Mesendoderm (in vitro differentiated cells): ENCODE measurements at regions not wholly inside any gene's neighbourhood (a gene's known extent, or its start where the extent isn't known, plus 50 kb on each side); places are given as distances from the start of the nearest gene placed in this dataset.

Experiments used
- DNase-seq: peaks from one replicate; pipeline ENCODE4 v3.0.0; 2013
- H2AK5ac ChIP-seq: 2 replicates; pipeline ENCODE4 v1.6.1; 2013; ENCODE audit warnings: low read length, inconsistent platforms
- H2BK120ac ChIP-seq: 2 replicates; pipeline ENCODE4 v1.6.1; 2013; ENCODE audit warnings: low read depth, mild to moderate bottlenecking, low read length, moderate library complexity, mixed read lengths
- H2BK15ac ChIP-seq: replicated peaks from 2 replicates; pipeline ENCODE4 v1.6.1; 2013; ENCODE audit warnings: low read depth, mild to moderate bottlenecking, moderate library complexity
- H2BK5ac ChIP-seq: 2 replicates; pipeline ENCODE4 v1.6.1; 2013; ENCODE audit warnings: low read length, inconsistent platforms
- H3K18ac ChIP-seq: 2 replicates; pipeline ENCODE4 v1.6.1; 2013; ENCODE audit warnings: mild to moderate bottlenecking, low read length, mixed read lengths
- H3K23ac ChIP-seq: one replicate; pipeline ENCODE4 v1.6.1; 2013; ENCODE audit warnings: low read length
- H3K27ac ChIP-seq: 2 replicates; pipeline ENCODE4 v1.5.1; 2013; ENCODE audit warnings: low read depth, mild to moderate bottlenecking, inconsistent platforms, low read length, moderate library complexity
- H3K27me3 ChIP-seq: 2 replicates; pipeline ENCODE4 v1.6.1; 2013; ENCODE audit warnings: low read length, control low read depth, mild to moderate bottlenecking, inconsistent platforms; ENCODE audit not compliant: insufficient read depth, poor library complexity
- H3K36me3 ChIP-seq: 2 replicates; pipeline ENCODE4 v1.6.1; 2013; ENCODE audit warnings: low read length, inconsistent platforms; ENCODE audit not compliant: control insufficient read depth, insufficient read depth
- H3K4ac ChIP-seq: one replicate; pipeline ENCODE4 v1.6.1; 2013; ENCODE audit warnings: low read depth, mild to moderate bottlenecking, low read length, moderate library complexity
- H3K4me1 ChIP-seq: 2 replicates; pipeline ENCODE4 v1.6.1; 2013; ENCODE audit warnings: low read depth, low read length, inconsistent platforms; ENCODE audit not compliant: control insufficient read depth
- H3K4me2 ChIP-seq: 2 replicates; pipeline ENCODE4 v1.6.1; 2013; ENCODE audit warnings: low read length
- H3K4me3 ChIP-seq: 2 replicates; pipeline ENCODE4 v1.5.1; 2013; ENCODE audit warnings: mild to moderate bottlenecking, low read length
- H3K56ac ChIP-seq: one replicate; pipeline ENCODE4 v1.6.1; 2013; ENCODE audit warnings: low read length
- H3K79me1 ChIP-seq: 2 replicates; pipeline ENCODE4 v1.6.1; 2013; ENCODE audit warnings: low read length, inconsistent platforms
- H3K79me2 ChIP-seq: 2 replicates; pipeline ENCODE4 v1.6.1; 2013; ENCODE audit warnings: mild to moderate bottlenecking, low read length; ENCODE audit not compliant: control insufficient read depth, insufficient read depth
- H3K9ac ChIP-seq: 2 replicates; pipeline ENCODE4 v1.6.1; 2013; ENCODE audit warnings: low read length, inconsistent platforms
- H4K5ac ChIP-seq: one replicate; pipeline ENCODE4 v1.6.1; 2013; ENCODE audit warnings: low read length
- H4K8ac ChIP-seq: one replicate; pipeline ENCODE4 v1.6.1; 2013; ENCODE audit warnings: low read depth, mild to moderate bottlenecking, control low read depth, low read length, moderate library complexity
- WGBS: extraction: QIAGEN DNeasy Blood & Tissue Kit; methylation state at CpG from one replicate; pipeline ENCODE4 v1.1.7; 2013; ENCODE audit warnings: low lambda C conversion rate, missing lambda C conversion rate; ENCODE audit not compliant: insufficient coverage; ENCODE audit errors: extremely low coverage; 5-methylcytosine and 5-hydroxymethylcytosine counted together

DNA sequence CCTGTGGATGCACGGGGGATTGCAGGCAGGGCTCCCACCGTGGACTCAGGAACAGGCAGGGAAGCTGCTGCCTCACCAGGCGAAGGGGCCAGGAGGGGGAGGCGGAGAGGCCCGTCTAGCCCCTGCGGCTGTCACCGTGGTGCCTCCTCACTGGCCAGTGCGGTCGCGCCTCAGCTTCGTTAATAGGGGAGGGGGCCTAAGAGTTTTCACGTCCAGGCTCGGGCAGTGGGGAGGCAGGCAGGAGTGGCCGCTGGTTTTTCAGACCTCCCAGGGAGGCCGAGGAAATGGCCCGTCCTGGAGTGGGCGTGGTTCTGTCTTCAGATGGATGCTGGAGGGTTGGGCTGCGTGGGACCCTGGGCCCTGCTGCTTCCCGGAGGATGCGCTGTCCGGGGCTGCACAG, 91.1 kb upstream of the B3GAT1 start:
- no peak overlapping the region for H3K23ac ChIP-seq
- no peak overlapping the region for H3K4ac ChIP-seq
- no peak overlapping the region for H3K27ac ChIP-seq
- no peak overlapping the region for H4K8ac ChIP-seq
- H3K4me1 ChIP-seq, result no peaks in the 10 kb centered on the region
- no peak overlapping the region for H2BK120ac ChIP-seq
- no peak overlapping the region for H2AK5ac ChIP-seq
- no peak overlapping the region for H3K56ac ChIP-seq
- no peaks in the 10 kb centered on the region for H3K27me3 ChIP-seq
- H3K36me3 ChIP-seq, result no peaks in the 10 kb centered on the region
- no peak overlapping the region for H2BK15ac ChIP-seq
- H2BK5ac ChIP-seq, result no peak overlapping the region
- no peak for DNase-seq
- no CpG with 5 or more reads among the region's 21 CpGs for WGBS
- H3K79me1 ChIP-seq, result no peaks in the 10 kb centered on the region
- no peak overlapping the region for H3K4me2 ChIP-seq
- H3K79me2 ChIP-seq, result no peaks in the 10 kb centered on the region
- H3K9ac ChIP-seq, result no peak overlapping the region
- no peak overlapping the region for H3K4me3 ChIP-seq
- no peak overlapping the region for H4K5ac ChIP-seq
- no peak overlapping the region for H3K18ac ChIP-seq

DNA sequence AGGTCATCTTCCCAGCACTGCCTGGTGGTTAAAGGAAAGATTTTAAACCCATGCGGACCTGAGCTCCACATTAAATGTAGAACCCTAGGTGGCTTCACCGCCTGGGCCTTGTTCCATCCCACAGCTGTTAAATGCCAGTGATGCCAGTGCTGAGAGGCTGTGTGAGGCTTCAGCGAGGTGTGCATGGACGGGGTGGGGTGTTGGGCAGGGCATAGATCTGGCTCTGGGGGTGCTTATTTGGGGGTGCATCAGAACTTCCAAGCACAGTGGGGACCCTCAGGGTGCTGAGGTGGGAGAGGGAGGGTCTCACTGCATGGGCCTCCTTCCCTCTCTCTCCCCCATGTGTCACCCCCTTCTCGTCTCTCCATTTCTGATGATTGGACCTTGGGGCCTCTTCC, 90.1 kb upstream of the B3GAT1 start:
- Histone ChIP-seq H3K36me3 (no peaks in the 10 kb centered on the region), H2BK15ac (no peak overlapping the region), H3K79me2 (no peaks in the 10 kb centered on the region), H3K23ac (no peak overlapping the region), H3K18ac (no peak overlapping the region), H3K4me2 (no peak overlapping the region), H3K27me3 (no peaks in the 10 kb centered on the region), H4K5ac (no peak overlapping the region), H3K79me1 (no peaks in the 10 kb centered on the region), H4K8ac (no peak overlapping the region), H2BK5ac (no peak overlapping the region), H2BK120ac (no peak overlapping the region), H3K4ac (no peak overlapping the region), H2AK5ac (no peak overlapping the region), H3K9ac (no peak overlapping the region), H3K27ac (no peak overlapping the region), H3K4me3 (no peak overlapping the region), H3K56ac (no peak overlapping the region), H3K4me1 (no peaks in the 10 kb centered on the region)
- DNase-seq, result no peak
- WGBS, result no CpG with 5 or more reads among the region's 5 CpGs

DNA sequence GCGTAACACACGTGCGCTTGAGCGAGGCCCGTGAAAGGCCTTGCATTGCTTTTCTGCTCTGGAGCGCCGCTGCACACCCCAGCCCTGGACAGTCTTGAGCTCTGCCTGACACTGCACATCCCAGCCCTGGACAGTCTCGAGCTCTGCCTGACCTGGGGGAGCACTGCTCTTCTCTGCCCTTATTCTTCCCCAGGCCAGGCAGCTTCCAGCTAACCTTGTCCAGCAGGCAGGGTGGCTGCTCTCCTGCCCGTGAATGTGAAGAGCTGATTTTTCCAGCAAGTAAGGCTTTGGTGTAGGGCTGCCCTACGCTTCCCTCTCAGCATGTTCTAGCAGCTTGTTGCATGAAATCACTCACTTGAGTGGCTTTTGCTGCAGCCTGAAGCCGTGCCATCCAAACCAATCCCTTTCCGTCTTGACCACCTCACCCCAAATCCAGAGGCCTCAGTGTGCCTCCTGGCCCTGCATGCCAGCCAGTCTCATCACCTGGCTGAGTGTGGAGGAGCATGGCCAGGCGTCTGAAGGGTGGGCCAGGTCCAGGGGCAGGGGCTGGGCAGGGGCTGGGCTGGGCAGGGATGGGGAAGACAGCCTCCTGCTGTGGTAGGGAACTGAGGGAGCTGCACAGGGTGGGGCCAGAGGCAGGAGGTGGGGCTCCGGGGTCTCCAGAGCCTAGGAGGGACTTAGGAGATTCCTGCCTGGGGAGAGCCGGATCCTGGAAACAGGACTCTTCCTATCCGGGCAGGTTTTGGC, 89.5 kb upstream of the B3GAT1 start:
- no peak overlapping the region for H3K9ac ChIP-seq
- WGBS, result no CpG with 5 or more reads among the region's 16 CpGs
- H2BK120ac ChIP-seq, result no peak overlapping the region
- H2AK5ac ChIP-seq, result no peak overlapping the region
- no peak overlapping the region for H3K4me3 ChIP-seq
- H3K27ac ChIP-seq, result no peak overlapping the region
- H3K4me2 ChIP-seq, result no peak overlapping the region
- no peak overlapping the region for H2BK5ac ChIP-seq
- H3K79me1 ChIP-seq, result no peaks in the 10 kb centered on the region
- H3K4me1 ChIP-seq, result no peaks in the 10 kb centered on the region
- no peak overlapping the region for H2BK15ac ChIP-seq
- no peaks in the 10 kb centered on the region for H3K79me2 ChIP-seq
- H3K36me3 ChIP-seq, result no peaks in the 10 kb centered on the region
- H3K23ac ChIP-seq, result no peak overlapping the region
- no peak overlapping the region for H3K18ac ChIP-seq
- H3K4ac ChIP-seq, result no peak overlapping the region
- H3K56ac ChIP-seq, result no peak overlapping the region
- no peak for DNase-seq
- no peak overlapping the region for H4K5ac ChIP-seq
- no peaks in the 10 kb centered on the region for H3K27me3 ChIP-seq
- H4K8ac ChIP-seq, result no peak overlapping the region

DNA sequence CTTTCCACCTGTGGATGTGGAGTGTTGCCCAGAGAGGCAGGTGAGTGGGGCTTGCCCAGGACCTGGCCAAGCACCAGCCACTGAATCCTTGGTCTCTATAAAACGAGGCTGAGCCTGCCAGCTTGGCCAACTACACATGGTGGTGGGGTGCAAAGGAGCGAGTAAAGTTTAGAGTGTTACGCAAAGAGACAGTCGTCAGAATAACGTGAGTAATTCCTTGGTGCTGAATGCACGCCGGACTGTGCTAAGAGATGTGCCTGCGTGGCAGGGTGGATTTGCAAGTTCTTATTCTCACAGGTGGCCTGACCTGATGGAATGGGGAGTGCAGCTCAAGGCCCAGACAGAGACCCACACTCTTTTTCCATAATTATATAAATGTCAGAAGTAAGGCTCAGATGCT, 88.6 kb upstream of the B3GAT1 start:
- Histone ChIP-seq H2BK120ac (no peak overlapping the region), H3K27ac (no peak overlapping the region), H2BK5ac (no peak overlapping the region), H2BK15ac (no peak overlapping the region), H4K8ac (no peak overlapping the region), H3K9ac (no peak overlapping the region), H2AK5ac (no peak overlapping the region), H3K27me3 (no peaks in the 10 kb centered on the region), H3K79me2 (no peaks in the 10 kb centered on the region), H3K4me1 (no peaks in the 10 kb centered on the region), H3K18ac (no peak overlapping the region), H3K36me3 (no peaks in the 10 kb centered on the region), H3K23ac (no peak overlapping the region), H3K4ac (no peak overlapping the region), H3K79me1 (no peaks in the 10 kb centered on the region), H4K5ac (no peak overlapping the region), H3K56ac (no peak overlapping the region), H3K4me3 (no peak overlapping the region), H3K4me2 (no peak overlapping the region)
- DNase-seq, result no peak
- WGBS, result no CpG with 5 or more reads among the region's 8 CpGs

DNA sequence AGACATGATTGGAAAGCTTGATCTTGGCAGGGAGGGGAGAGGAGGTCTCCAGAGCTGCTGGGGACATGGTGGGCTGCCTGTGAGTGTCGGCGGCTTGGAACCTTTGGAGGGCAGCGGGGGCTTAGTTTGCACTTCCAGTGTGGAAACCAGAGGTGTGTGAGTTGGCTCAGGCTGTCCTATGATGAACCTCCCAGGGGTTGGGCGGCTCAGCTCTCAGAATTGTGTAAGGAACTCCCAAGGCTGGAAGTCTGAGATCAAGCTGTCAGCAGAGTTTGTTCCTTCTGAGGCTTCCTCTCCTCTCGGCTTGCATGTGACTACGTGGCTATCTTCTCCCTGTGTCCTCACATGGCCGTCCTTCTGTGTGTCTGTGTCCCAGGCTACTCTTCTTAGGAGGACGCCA, 87.9 kb upstream of the B3GAT1 start:
- Histone ChIP-seq H2AK5ac (no peak overlapping the region), H2BK15ac (no peak overlapping the region), H2BK5ac (no peak overlapping the region), H4K5ac (no peak overlapping the region), H3K4ac (no peak overlapping the region), H2BK120ac (no peak overlapping the region), H3K36me3 (no peaks in the 10 kb centered on the region), H3K4me3 (no peak overlapping the region), H3K56ac (no peak overlapping the region), H3K18ac (no peak overlapping the region), H3K4me1 (no peaks in the 10 kb centered on the region), H3K79me1 (no peaks in the 10 kb centered on the region), H3K27me3 (no peaks in the 10 kb centered on the region), H3K9ac (no peak overlapping the region), H3K4me2 (no peak overlapping the region), H4K8ac (no peak overlapping the region), H3K23ac (no peak overlapping the region), H3K27ac (no peak overlapping the region), H3K79me2 (no peaks in the 10 kb centered on the region)
- no CpG with 5 or more reads among the region's 8 CpGs for WGBS
- no peak for DNase-seq
